ENCODE measurements at regions not wholly inside any gene's neighbourhood (a gene's known extent, or its start where the extent isn't known, plus 50 kb on each side); places are given as distances from the start of the nearest gene placed in this dataset.
"Not testable (repeated sequence)": the region's sequence is repeated elsewhere in the genome, so short reads cannot be mapped to it uniquely, and the experiment has no call there.

DNA sequence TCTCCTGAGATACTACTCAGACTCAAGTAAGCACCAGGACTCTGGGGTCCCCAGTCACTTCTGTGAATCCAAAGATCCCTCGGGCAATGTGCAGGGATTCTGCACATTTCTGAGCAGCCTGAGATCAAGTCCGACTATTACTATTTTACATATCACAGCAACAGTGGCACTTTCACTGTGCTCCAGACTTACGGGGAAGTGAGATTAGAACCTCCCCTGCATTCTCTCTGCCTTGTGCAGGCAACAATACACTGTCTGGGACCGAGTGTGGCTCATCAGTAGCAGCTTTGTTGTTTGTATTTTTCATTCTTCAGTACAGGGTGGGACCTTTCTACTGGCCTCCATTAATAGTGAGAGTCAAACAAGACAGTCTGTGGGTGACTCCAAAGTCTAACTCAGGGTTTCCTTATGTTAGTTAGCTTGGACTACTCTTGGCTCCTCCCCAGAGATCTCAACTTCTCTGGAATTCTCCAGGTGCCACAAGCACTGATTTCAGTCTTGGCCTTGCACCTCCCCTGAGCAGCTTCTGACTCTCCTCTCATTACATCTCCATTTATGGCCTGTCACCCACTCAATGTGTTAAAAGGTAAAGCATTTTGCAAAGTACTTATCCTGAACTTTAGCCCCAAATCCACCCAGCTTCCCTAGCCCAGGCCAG, 76.2 kb upstream of the TOP3B start:
- no peaks in the 10 kb centered on the region for H3K4me1 ChIP-seq (ENCODE audit: insufficient read depth, low read length, poor library complexity, severe bottlenecking)
- ChIA-PET POLR2A (ENCODE audit: low non-redundant PET) (no interaction called here), CTCF (no interaction called here)
- H3K4me3 ChIP-seq (ENCODE audit: low read depth, low read length, poor library complexity, severe bottlenecking) = no peak overlapping the region
- no peak for DNase-seq (ENCODE audit: low spot score)
- H3K36me3 ChIP-seq (ENCODE audit: insufficient read depth, low read length, poor library complexity, severe bottlenecking) = no peaks in the 10 kb centered on the region
- no TSS peak for BruUV-seq (replicated peaks)
- TF ChIP-seq, protein P1, sequence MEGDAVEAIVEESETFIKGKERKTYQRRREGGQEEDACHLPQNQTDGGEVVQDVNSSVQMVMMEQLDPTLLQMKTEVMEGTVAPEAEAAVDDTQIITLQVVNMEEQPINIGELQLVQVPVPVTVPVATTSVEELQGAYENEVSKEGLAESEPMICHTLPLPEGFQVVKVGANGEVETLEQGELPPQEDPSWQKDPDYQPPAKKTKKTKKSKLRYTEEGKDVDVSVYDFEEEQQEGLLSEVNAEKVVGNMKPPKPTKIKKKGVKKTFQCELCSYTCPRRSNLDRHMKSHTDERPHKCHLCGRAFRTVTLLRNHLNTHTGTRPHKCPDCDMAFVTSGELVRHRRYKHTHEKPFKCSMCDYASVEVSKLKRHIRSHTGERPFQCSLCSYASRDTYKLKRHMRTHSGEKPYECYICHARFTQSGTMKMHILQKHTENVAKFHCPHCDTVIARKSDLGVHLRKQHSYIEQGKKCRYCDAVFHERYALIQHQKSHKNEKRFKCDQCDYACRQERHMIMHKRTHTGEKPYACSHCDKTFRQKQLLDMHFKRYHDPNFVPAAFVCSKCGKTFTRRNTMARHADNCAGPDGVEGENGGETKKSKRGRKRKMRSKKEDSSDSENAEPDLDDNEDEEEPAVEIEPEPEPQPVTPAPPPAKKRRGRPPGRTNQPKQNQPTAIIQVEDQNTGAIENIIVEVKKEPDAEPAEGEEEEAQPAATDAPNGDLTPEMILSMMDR (conservative IDR thresholded peaks at IDR 0.05; ENCODE audit: low read depth, low read length) = no peak
- TF ChIP-seq EZH2 (IDR thresholded peaks at IDR 0.05; ENCODE audit: borderline replicate concordance, low read depth, low read length, poor library complexity, severe bottlenecking) = no peak
- peaks cover 19% of the 10 kb centered on the region for H3K27me3 ChIP-seq (replicated peaks; ENCODE audit: insufficient read depth, low read depth, low read length, poor library complexity)
- no peak overlapping the region for H3K27ac ChIP-seq (ENCODE audit: low read depth, low read length, poor library complexity, severe bottlenecking)
- no peaks in the 10 kb centered on the region for H3K9me3 ChIP-seq (ENCODE audit: low read depth, low read length, poor library complexity, severe bottlenecking)
- intact Hi-C loops (cut with micrococcal nuclease; ENCODE audit: unreplicated experiment) = no loop called here

DNA sequence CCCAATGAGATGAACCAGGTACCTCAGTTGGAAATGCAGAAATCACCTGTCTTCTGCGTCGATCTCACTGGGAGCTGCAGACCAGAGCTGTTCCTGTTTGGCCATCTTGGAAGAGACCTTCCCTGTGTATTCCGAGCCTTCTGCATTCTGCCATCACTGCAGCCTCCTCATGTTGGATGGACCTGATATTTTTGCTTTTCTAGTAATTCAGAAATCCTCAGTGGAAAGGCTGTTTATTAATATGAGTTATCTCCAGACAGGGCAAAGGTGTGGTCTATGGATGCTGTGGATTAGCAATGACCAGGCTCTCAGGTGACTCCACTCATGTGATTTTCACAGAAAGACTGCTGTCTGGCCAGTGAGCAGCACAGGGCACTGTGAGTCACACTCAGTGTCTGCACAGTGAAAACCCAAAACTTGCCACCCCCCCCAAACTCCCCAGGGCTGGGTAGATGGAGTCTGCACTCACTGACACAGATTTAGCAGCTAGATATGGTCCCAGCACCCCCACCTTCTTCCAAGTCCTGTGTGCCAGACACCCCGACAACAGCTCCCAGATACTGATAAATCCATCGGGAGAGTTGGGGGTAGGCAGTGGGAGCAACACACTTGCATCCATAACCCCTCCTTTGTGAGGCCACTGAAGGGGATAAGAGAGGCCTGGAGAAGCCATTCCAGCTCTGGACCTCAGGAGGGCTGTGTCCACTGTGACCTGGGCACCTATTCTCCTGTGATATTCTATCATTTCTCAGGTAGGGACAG, 75.2 kb upstream of the TOP3B start:
- CTCF ChIA-PET = no interaction called here
- H3K27me3 ChIP-seq (replicated peaks; ENCODE audit: insufficient read depth, low read depth, low read length, poor library complexity) = peaks cover 19% of the 10 kb centered on the region
- no peak for DNase-seq (ENCODE audit: low spot score)

DNA sequence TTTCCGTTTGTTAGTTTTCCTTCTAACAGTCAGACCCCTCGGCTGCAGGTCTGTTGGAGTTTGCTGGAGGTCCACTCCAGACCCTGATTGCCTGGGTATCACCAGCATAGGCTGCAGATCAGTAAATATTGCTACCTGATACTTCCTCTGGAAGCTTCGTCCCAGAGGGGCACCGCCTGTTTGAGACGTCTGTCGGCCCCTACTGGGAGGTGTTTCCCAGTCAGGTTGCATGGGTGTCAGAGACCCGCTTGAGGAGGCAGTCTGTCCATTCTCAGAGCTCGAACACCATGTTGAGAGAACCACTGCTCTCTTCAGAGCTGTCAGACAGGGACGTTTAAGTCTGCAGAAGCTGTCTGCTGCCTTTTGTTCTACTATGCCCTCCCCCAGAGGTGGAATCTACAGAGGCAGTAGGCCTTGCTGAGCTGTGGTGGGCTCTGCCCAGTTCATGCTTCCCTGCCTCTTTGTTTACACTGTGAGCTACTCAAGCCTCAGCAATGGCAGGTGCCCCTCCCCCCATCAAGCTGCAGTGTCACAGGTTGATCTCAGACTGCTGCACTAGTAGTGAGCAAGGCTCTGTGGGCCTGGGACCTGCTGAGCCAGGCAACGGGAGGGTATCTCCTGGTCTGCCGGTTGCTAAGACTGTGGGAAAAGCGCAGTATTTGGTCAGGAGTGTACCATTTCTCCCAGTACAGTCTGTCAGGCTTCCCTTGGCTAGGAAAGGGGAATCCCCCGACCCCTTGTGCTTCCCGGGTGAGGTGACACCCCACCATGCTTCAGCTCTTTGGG, 74.4 kb upstream of the TOP3B start:
- H3K36me3 ChIP-seq (ENCODE audit: insufficient read depth, low read length, poor library complexity, severe bottlenecking); intact Hi-C loops (cut with micrococcal nuclease; ENCODE audit: unreplicated experiment); DNase-seq (ENCODE audit: low spot score); H3K4me3 ChIP-seq (ENCODE audit: low read depth, low read length, poor library complexity, severe bottlenecking); H3K9me3 ChIP-seq (ENCODE audit: low read depth, low read length, poor library complexity, severe bottlenecking); CTCF ChIA-PET; BruUV-seq (replicated peaks); H3K4me1 ChIP-seq (ENCODE audit: insufficient read depth, low read length, poor library complexity, severe bottlenecking); H3K27ac ChIP-seq (ENCODE audit: low read depth, low read length, poor library complexity, severe bottlenecking): not testable (repeated sequence)
- peaks cover 19% of the 10 kb centered on the region for H3K27me3 ChIP-seq (replicated peaks; ENCODE audit: insufficient read depth, low read depth, low read length, poor library complexity)
- POLR2A ChIA-PET (ENCODE audit: low non-redundant PET) = interaction anchor here (0.7 kb wide), 1 partner anchor 203 kb away, joined by 3 read pairs; no protein-coding TSS in a partner anchor

More for the DNA sequence above, 75.2 kb upstream of the TOP3B start:
- H3K9me3 ChIP-seq (ENCODE audit: low read depth, low read length, poor library complexity, severe bottlenecking) = no peaks in the 10 kb centered on the region
- H3K36me3 ChIP-seq (ENCODE audit: insufficient read depth, low read length, poor library complexity, severe bottlenecking) = no peaks in the 10 kb centered on the region
- intact Hi-C loops (cut with micrococcal nuclease; ENCODE audit: unreplicated experiment) = no loop called here
- BruUV-seq (replicated peaks) = no TSS peak
- no peak overlapping the region for H3K4me3 ChIP-seq (ENCODE audit: low read depth, low read length, poor library complexity, severe bottlenecking)
- H3K27ac ChIP-seq (ENCODE audit: low read depth, low read length, poor library complexity, severe bottlenecking) = no peak overlapping the region
- POLR2A ChIA-PET (ENCODE audit: low non-redundant PET) = interaction anchor here (0.7 kb wide), 1 partner anchor 204 kb away, joined by 3 read pairs; no protein-coding TSS in a partner anchor
- H3K4me1 ChIP-seq (ENCODE audit: insufficient read depth, low read length, poor library complexity, severe bottlenecking) = no peaks in the 10 kb centered on the region
- TF ChIP-seq EZH2 (IDR thresholded peaks at IDR 0.05; ENCODE audit: borderline replicate concordance, low read depth, low read length, poor library complexity, severe bottlenecking) = no peak
- TF ChIP-seq, protein P1 (conservative IDR thresholded peaks at IDR 0.05; ENCODE audit: low read depth, low read length) = no peak

DNA sequence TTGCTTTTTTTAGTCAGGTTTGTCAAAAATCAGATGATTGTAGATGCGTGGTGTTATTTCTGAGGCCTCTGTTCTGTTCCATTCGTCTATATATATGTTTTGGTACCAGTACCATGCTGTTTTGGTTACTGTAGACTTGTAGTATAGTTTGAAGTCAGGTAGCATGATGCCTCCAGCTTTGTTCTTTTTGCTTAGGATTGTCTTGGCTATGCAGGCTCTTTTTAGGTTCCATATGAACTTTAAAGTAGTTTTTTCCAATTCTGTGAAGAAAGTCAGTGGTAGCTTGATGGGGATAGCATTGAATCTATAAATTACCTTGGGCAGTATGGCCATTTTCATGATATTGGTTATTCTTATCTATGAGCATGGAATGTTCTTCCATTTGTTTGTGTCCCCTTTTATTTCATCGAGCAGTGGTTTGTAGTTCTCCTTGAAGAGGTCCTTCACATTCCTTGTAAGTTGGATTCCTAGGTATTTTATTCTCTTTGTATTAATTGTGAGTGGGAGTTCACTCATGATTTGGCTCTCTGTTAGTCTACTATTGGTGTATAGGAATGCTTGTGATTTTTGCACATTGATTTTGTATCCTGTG, 70.1 kb upstream of the TOP3B start:
- H3K27ac ChIP-seq (ENCODE audit: low read depth, low read length, poor library complexity, severe bottlenecking); H3K27me3 ChIP-seq (replicated peaks; ENCODE audit: insufficient read depth, low read depth, low read length, poor library complexity); CTCF ChIA-PET; DNase-seq (ENCODE audit: low spot score); H3K36me3 ChIP-seq (ENCODE audit: insufficient read depth, low read length, poor library complexity, severe bottlenecking); H3K9me3 ChIP-seq (ENCODE audit: low read depth, low read length, poor library complexity, severe bottlenecking); intact Hi-C loops (cut with micrococcal nuclease; ENCODE audit: unreplicated experiment); BruUV-seq (replicated peaks); POLR2A ChIA-PET (ENCODE audit: low non-redundant PET); H3K4me1 ChIP-seq (ENCODE audit: insufficient read depth, low read length, poor library complexity, severe bottlenecking); H3K4me3 ChIP-seq (ENCODE audit: low read depth, low read length, poor library complexity, severe bottlenecking): not testable (repeated sequence)

DNA sequence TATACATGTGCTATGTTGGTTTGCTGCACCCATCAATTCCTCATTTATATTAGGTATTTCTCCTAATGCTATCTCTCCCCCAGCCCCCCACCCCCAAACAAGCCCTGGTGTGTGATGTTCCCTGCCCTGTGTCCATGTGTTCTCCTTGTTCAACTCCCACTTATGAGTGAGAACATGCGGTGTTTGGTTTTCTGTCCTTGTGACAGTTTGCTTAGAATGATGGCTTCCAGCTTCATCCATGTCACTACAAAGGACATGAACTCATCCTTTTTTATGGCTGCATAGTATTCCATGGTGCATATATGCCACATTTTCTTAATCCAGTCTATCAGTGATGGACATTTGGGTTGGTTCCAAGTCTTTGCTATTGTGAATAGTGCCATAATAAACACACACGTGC, 68.4 kb upstream of the TOP3B start:
- H3K9me3 ChIP-seq (ENCODE audit: low read depth, low read length, poor library complexity, severe bottlenecking); BruUV-seq (replicated peaks); DNase-seq (ENCODE audit: low spot score); intact Hi-C loops (cut with micrococcal nuclease; ENCODE audit: unreplicated experiment); H3K4me3 ChIP-seq (ENCODE audit: low read depth, low read length, poor library complexity, severe bottlenecking); H3K27ac ChIP-seq (ENCODE audit: low read depth, low read length, poor library complexity, severe bottlenecking); POLR2A ChIA-PET (ENCODE audit: low non-redundant PET); H3K27me3 ChIP-seq (replicated peaks; ENCODE audit: insufficient read depth, low read depth, low read length, poor library complexity); H3K36me3 ChIP-seq (ENCODE audit: insufficient read depth, low read length, poor library complexity, severe bottlenecking); CTCF ChIA-PET; H3K4me1 ChIP-seq (ENCODE audit: insufficient read depth, low read length, poor library complexity, severe bottlenecking): not testable (repeated sequence)

Data from A673 (cell line).